ENCODE measurements at regions not wholly inside any gene's neighbourhood (a gene's known extent, or its start where the extent isn't known, plus 50 kb on each side); places are given as distances from the start of the nearest gene placed in this dataset.

GRCh38 chr19:30095171-30095570 is 153.1 kb downstream of the URI1 start:
- no peak for TF ChIP-seq NR2C1 (IDR thresholded peaks at IDR 0.05)
- no peak for TF ChIP-seq CTCF (IDR thresholded peaks at IDR 0.05 in 2 of 3, conservative IDR thresholded peaks at IDR 0.05 in 1 of 3; ENCODE audit: control insufficient read depth in 2 of 3, extremely low read depth in 1 of 3, insufficient read depth in 1 of 3, low read depth in 3 of 3, low read length in 3 of 3)
- TF ChIP-seq EZH2 (IDR thresholded peaks at IDR 0.05; ENCODE audit: borderline replicate concordance, control insufficient read depth, low read depth, low read length), result no peak
- no peak for TF ChIP-seq KDM1A (IDR thresholded peaks at IDR 0.05; ENCODE audit: borderline replicate concordance)
- no peak for TF ChIP-seq EP300 (IDR thresholded peaks at IDR 0.05; ENCODE audit: borderline replicate concordance in 1 of 2, control insufficient read depth in 1 of 2, low read depth in 2 of 2, low read length in 2 of 2)
- TF ChIP-seq SUPT20H (IDR thresholded peaks at IDR 0.05; ENCODE audit: borderline replicate concordance, control insufficient read depth, low read depth, low read length), result no peak
- no peak for TF ChIP-seq SMARCA5 (IDR thresholded peaks at IDR 0.05)
- no peak for TF ChIP-seq SP1 (IDR thresholded peaks at IDR 0.05; ENCODE audit: low read depth, low read length)
- TF ChIP-seq RAD51 (IDR thresholded peaks at IDR 0.05), result no peak
- no peak for TF ChIP-seq FOXM1 (IDR thresholded peaks at IDR 0.05; ENCODE audit: low read depth, low read length)
- TF ChIP-seq TAF1 (IDR thresholded peaks at IDR 0.05; ENCODE audit: borderline replicate concordance, low read depth, low read length), result no peak
- TF ChIP-seq RFX5 (IDR thresholded peaks at IDR 0.05; ENCODE audit: low read depth, low read length), result no peak
- TF ChIP-seq CREB1 (IDR thresholded peaks at IDR 0.05; ENCODE audit: low read depth), result no peak
